K562 (cell line): ENCODE measurements at regions not wholly inside any gene's neighbourhood (a gene's known extent, or its start where the extent isn't known, plus 50 kb on each side); places are given as distances from the start of the nearest gene placed in this dataset.

Experiments
- BCOR ChIP-seq: fragments of 450-650 bp; IDR thresholded peaks from 2 replicates; pipeline ENCODE4 v1.6.1; 2016
- HNRNPL ChIP-seq: fragments of 200-400 bp; formaldehyde crosslinking; IDR thresholded peaks from 2 replicates; pipeline ENCODE4 v1.6.1; 2017; ENCODE audit warnings: low read depth, mild to moderate bottlenecking, low read length
- JUN ChIP-seq, 2 experiments: sonication (generic) in 1 of 2; formaldehyde crosslinking in 1 of 2; IDR thresholded peaks; 2 replicates each; pipeline versions ENCODE4 v1.6.1 to v1.8.0; 2012 to 2022; ENCODE audit warnings: borderline replicate concordance in 2 of 2, mild to moderate bottlenecking in 2 of 2, improper control_type of control experiment in 1 of 2, low read depth in 1 of 2, low read length in 1 of 2, missing genetic modification reagents in 1 of 2
- KLF1 ChIP-seq: fragments of 450-650 bp; IDR thresholded peaks from 2 replicates; pipeline ENCODE4 v1.6.1; 2016; ENCODE audit warnings: missing genetic modification characterization, missing compliant biosample characterization
- MEIS2 ChIP-seq: fragments of 450-650 bp; IDR thresholded peaks from 2 replicates; pipeline ENCODE4 v1.6.1; 2014; ENCODE audit warnings: mild to moderate bottlenecking; ENCODE audit not compliant: partially characterized antibody
- RBBP5 ChIP-seq: fragments of 200-600 bp; sonication (generic); IDR thresholded peaks from 2 replicates; pipeline ENCODE4 v1.6.1; 2012; ENCODE audit warnings: borderline replicate concordance, mild to moderate bottlenecking, low read length, control low read depth, inconsistent platforms; ENCODE audit not compliant: insufficient read depth, poor library complexity, severe bottlenecking
- ZNF282 ChIP-seq: sonication (generic); formaldehyde crosslinking; IDR thresholded peaks from 2 replicates; pipeline ENCODE4 v1.8.1; 2023; ENCODE audit warnings: missing genetic modification reagents
- ZNF512 ChIP-seq: IDR thresholded peaks from 2 replicates; pipeline ENCODE4 v1.6.1; 2016; ENCODE audit warnings: missing genetic modification characterization, missing compliant biosample characterization
- ZNF592 ChIP-seq: fragments of 450-650 bp; IDR thresholded peaks from 2 replicates; pipeline ENCODE4 v1.6.1; 2017; ENCODE audit warnings: antibody characterized with exemption, mild to moderate bottlenecking

- TF ChIP-seq ZNF592, result no peak
- TF ChIP-seq HNRNPL, result no peak
- no peak for TF ChIP-seq ZNF282
- no peak for TF ChIP-seq ZNF512 (tag)
- TF ChIP-seq RBBP5, result no peak
- TF ChIP-seq KLF1 (tag), result no peak
- TF ChIP-seq MEIS2, result no peak
- no peak for TF ChIP-seq JUN (IDR thresholded peaks at IDR 0.05; ENCODE audit: borderline replicate concordance, low read depth, low read length)
- TF ChIP-seq JUN (CRISPR knock-in tag; IDR thresholded peaks at IDR 0.05; ENCODE audit: borderline replicate concordance), result no peak
- TF ChIP-seq BCOR, result no peak
These were observed 151.0 kb downstream of the RBFOX3 start for GRCh38 chr17:79459846-79460245.
